NCI-H128 (cell line): ENCODE measurements at regions not wholly inside any gene's neighbourhood (a gene's known extent, or its start where the extent isn't known, plus 50 kb on each side); places are given as distances from the start of the nearest gene placed in this dataset.

Source experiments
- DNase-seq: peaks from one replicate; lab custom pipeline; 2025; ENCODE audit not compliant: unreplicated experiment; lab: John Stamatoyannopoulos, UW

- no peak for DNase-seq
Measured at GRCh38 chr3:34277110-34277509, 478.7 kb downstream of the PDCD6IP start.

GRCh38 chr3:34279901-34280300, 481.5 kb downstream of the PDCD6IP start:
- DNase-seq: no peak

GRCh38 chr3:34283751-34284150, 485.3 kb downstream of the PDCD6IP start:
- no peak for DNase-seq

- DNase-seq: no peak
Measured at GRCh38 chr3:34284959-34285826, 486.8 kb downstream of the PDCD6IP start.

- no peak for DNase-seq
Measured at GRCh38 chr3:34285827-34286188, 487.4 kb downstream of the PDCD6IP start.

GRCh38 chr3:34292605-34293300, 494.3 kb downstream of the PDCD6IP start:
- DNase-seq: no peak

GRCh38 chr3:34294240-34294639, 495.8 kb downstream of the PDCD6IP start:
- no peak for DNase-seq

GRCh38 chr3:34296796-34297195, 498.4 kb downstream of the PDCD6IP start:
- DNase-seq: no peak

GRCh38 chr3:34298653-34299052, 500.2 kb downstream of the PDCD6IP start:
- no peak for DNase-seq

- no peak for DNase-seq
Measured at GRCh38 chr3:34300621-34301020, 502.2 kb downstream of the PDCD6IP start.

- no peak for DNase-seq
Measured at GRCh38 chr3:34301313-34301712, 502.9 kb downstream of the PDCD6IP start.

GRCh38 chr3:34305266-34305665, 506.8 kb downstream of the PDCD6IP start:
- DNase-seq: no peak

GRCh38 chr3:34312684-34313083, 514.3 kb downstream of the PDCD6IP start:
- no peak for DNase-seq

- no peak for DNase-seq
Measured at GRCh38 chr3:34319881-34320280, 521.5 kb downstream of the PDCD6IP start.

GRCh38 chr3:34323517-34323916, 525.1 kb downstream of the PDCD6IP start:
- no peak for DNase-seq

GRCh38 chr3:34346656-34347055, 548.2 kb downstream of the PDCD6IP start:
- no peak for DNase-seq

- no peak for DNase-seq
Measured at GRCh38 chr3:34351882-34352777, 553.7 kb downstream of the PDCD6IP start.

GRCh38 chr3:34352778-34353331, 554.4 kb downstream of the PDCD6IP start:
- DNase-seq: no peak

GRCh38 chr3:34357461-34357860, 559.0 kb downstream of the PDCD6IP start:
- DNase-seq: no peak

GRCh38 chr3:34359064-34359463, 560.6 kb downstream of the PDCD6IP start:
- no peak for DNase-seq

GRCh38 chr3:34360713-34361112, 562.3 kb downstream of the PDCD6IP start:
- no peak for DNase-seq
